ENCODE measurements at regions not wholly inside any gene's neighbourhood (a gene's known extent, or its start where the extent isn't known, plus 50 kb on each side); places are given as distances from the start of the nearest gene placed in this dataset.

- Histone ChIP-seq H3K4me1 (ENCODE audit: low read length) (no peaks in the 10 kb centered on the region), H3K27me3 (replicated peaks; ENCODE audit: insufficient read depth, low read length) (no peaks in the 10 kb centered on the region), H3F3A (ENCODE audit: insufficient read depth, low read length) (no peaks in the 10 kb centered on the region), H3K9me2 (replicated peaks; ENCODE audit: insufficient read depth, low read length) (no peaks in the 10 kb centered on the region), H2AFZ (ENCODE audit: low read length) (no peak overlapping the region), H3K79me2 (ENCODE audit: low read length) (no peaks in the 10 kb centered on the region), H3K27ac (ENCODE audit: low read length) (no peak overlapping the region), H3K9me3 (replicated peaks; ENCODE audit: insufficient read depth, low read length) (no peaks in the 10 kb centered on the region), H3K9ac (ENCODE audit: low read length) (no peak overlapping the region), H3K4me2 (ENCODE audit: low read depth, low read length) (no peak overlapping the region), H3K4me3 (ENCODE audit: low read length) (no peak overlapping the region), H4K20me1 (ENCODE audit: insufficient read depth, low read length) (no peaks in the 10 kb centered on the region), H3K36me3 (replicated peaks; ENCODE audit: insufficient read depth, low read length) (no peaks in the 10 kb centered on the region)
- TF ChIP-seq, protein P1, sequence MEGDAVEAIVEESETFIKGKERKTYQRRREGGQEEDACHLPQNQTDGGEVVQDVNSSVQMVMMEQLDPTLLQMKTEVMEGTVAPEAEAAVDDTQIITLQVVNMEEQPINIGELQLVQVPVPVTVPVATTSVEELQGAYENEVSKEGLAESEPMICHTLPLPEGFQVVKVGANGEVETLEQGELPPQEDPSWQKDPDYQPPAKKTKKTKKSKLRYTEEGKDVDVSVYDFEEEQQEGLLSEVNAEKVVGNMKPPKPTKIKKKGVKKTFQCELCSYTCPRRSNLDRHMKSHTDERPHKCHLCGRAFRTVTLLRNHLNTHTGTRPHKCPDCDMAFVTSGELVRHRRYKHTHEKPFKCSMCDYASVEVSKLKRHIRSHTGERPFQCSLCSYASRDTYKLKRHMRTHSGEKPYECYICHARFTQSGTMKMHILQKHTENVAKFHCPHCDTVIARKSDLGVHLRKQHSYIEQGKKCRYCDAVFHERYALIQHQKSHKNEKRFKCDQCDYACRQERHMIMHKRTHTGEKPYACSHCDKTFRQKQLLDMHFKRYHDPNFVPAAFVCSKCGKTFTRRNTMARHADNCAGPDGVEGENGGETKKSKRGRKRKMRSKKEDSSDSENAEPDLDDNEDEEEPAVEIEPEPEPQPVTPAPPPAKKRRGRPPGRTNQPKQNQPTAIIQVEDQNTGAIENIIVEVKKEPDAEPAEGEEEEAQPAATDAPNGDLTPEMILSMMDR (IDR thresholded peaks at IDR 0.05; ENCODE audit: low read length): no peak
- TF ChIP-seq EZH2phosphoT487 (IDR thresholded peaks at IDR 0.05; ENCODE audit: low read length) (no peak), EZH2 (optimal IDR thresholded peaks at IDR 0.05; ENCODE audit: low read depth, low read length) (no peak)
- DNase-seq: no peak
These were observed 609.4 kb downstream of the SLCO4C1 start for GRCh38 chr5:101686536-101687157.

- Histone ChIP-seq H2AFZ (ENCODE audit: low read length) (no peak overlapping the region), H3K36me3 (replicated peaks; ENCODE audit: insufficient read depth, low read length) (no peaks in the 10 kb centered on the region), H3K4me3 (ENCODE audit: low read length) (no peak overlapping the region), H3K4me2 (ENCODE audit: low read depth, low read length) (no peak overlapping the region), H4K20me1 (ENCODE audit: insufficient read depth, low read length) (no peaks in the 10 kb centered on the region), H3K79me2 (ENCODE audit: low read length) (no peaks in the 10 kb centered on the region), H3K9ac (ENCODE audit: low read length) (no peak overlapping the region), H3K9me3 (replicated peaks; ENCODE audit: insufficient read depth, low read length) (no peaks in the 10 kb centered on the region), H3K9me2 (replicated peaks; ENCODE audit: insufficient read depth, low read length) (no peaks in the 10 kb centered on the region), H3F3A (ENCODE audit: insufficient read depth, low read length) (no peaks in the 10 kb centered on the region), H3K4me1 (ENCODE audit: low read length) (no peaks in the 10 kb centered on the region), H3K27ac (ENCODE audit: low read length) (no peak overlapping the region), H3K27me3 (replicated peaks; ENCODE audit: insufficient read depth, low read length) (no peaks in the 10 kb centered on the region)
- TF ChIP-seq EZH2phosphoT487 (IDR thresholded peaks at IDR 0.05; ENCODE audit: low read length) (no peak), EZH2 (optimal IDR thresholded peaks at IDR 0.05; ENCODE audit: low read depth, low read length) (no peak)
- TF ChIP-seq, protein P1 (IDR thresholded peaks at IDR 0.05; ENCODE audit: low read length): no peak
- DNase-seq: no peak
These were observed 616.3 kb downstream of the SLCO4C1 start for GRCh38 chr5:101679816-101680215.

GRCh38 chr5:101678481-101679193 is 617.4 kb downstream of the SLCO4C1 start:
- TF ChIP-seq, protein P1 (IDR thresholded peaks at IDR 0.05; ENCODE audit: low read length): peak; percentile 94
- TF ChIP-seq EZH2 (optimal IDR thresholded peaks at IDR 0.05; ENCODE audit: low read depth, low read length): no peak
- H3K4me3 ChIP-seq (ENCODE audit: low read length): no peak overlapping the region

More at GRCh38 chr5:101678481-101679193, 617.4 kb downstream of the SLCO4C1 start:
- no peak overlapping the region for H3K27ac ChIP-seq (ENCODE audit: low read length)
- peak; percentile 48 for DNase-seq
- H3F3A ChIP-seq (ENCODE audit: insufficient read depth, low read length): no peaks in the 10 kb centered on the region
- H3K79me2 ChIP-seq (ENCODE audit: low read length): no peaks in the 10 kb centered on the region
- H4K20me1 ChIP-seq (ENCODE audit: insufficient read depth, low read length): no peaks in the 10 kb centered on the region
- peak overlapping the region; percentile 39; the same call in 1 of the 2 replicates for H3K4me2 ChIP-seq (ENCODE audit: low read depth, low read length)
- H3K9ac ChIP-seq (ENCODE audit: low read length): no peak overlapping the region
- no peaks in the 10 kb centered on the region for H3K9me3 ChIP-seq (replicated peaks; ENCODE audit: insufficient read depth, low read length)
- peak overlapping the region; percentile 58 for H2AFZ ChIP-seq (ENCODE audit: low read length)
- no peaks in the 10 kb centered on the region for H3K36me3 ChIP-seq (replicated peaks; ENCODE audit: insufficient read depth, low read length)
- H3K4me1 ChIP-seq (ENCODE audit: low read length): no peaks in the 10 kb centered on the region
- H3K27me3 ChIP-seq (replicated peaks; ENCODE audit: insufficient read depth, low read length): no peaks in the 10 kb centered on the region
- no peaks in the 10 kb centered on the region for H3K9me2 ChIP-seq (replicated peaks; ENCODE audit: insufficient read depth, low read length)
